ENCODE measurements at regions not wholly inside any gene's neighbourhood (a gene's known extent, or its start where the extent isn't known, plus 50 kb on each side); places are given as distances from the start of the nearest gene placed in this dataset.
A peak's percentile ranks its signal among the peaks of the same experiment; 100 is the strongest.

- Histone ChIP-seq H3K9me1 (ENCODE audit: control insufficient read depth, extremely low read depth, insufficient read depth, low read length) (no peaks in the 10 kb centered on the region), H3K79me2 (ENCODE audit: control insufficient read depth, insufficient read depth, low read length) (no peaks in the 10 kb centered on the region), H3K36me3 (ENCODE audit: control insufficient read depth in 2 of 2, extremely low read depth in 1 of 2, insufficient read depth in 2 of 2, low read length in 2 of 2) (no peaks in the 10 kb centered on the region), H4K20me1 (ENCODE audit: control insufficient read depth, extremely low read depth, insufficient read depth, low read length) (no peaks in the 10 kb centered on the region), H3K4me3 (ENCODE audit: control insufficient read depth in 2 of 3, extremely low read depth in 1 of 3, insufficient read depth in 2 of 3, low read depth in 1 of 3, low read length in 3 of 3) (peak overlapping the region in 1 of 3 experiments; percentile 5), H3K4me2 (ENCODE audit: control insufficient read depth, extremely low read depth, insufficient read depth, low read depth, low read length) (peak overlapping the region; percentile 22), H3K9me3 (ENCODE audit: control insufficient read depth, low read depth, low read length) (no peaks in the 10 kb centered on the region), H3K27me3 (ENCODE audit: control insufficient read depth, extremely low read depth, insufficient read depth, low read length) (no peaks in the 10 kb centered on the region), H3K9ac (ENCODE audit: control insufficient read depth, extremely low read depth, insufficient read depth, low read length) (no peak overlapping the region), H2AFZ (ENCODE audit: control insufficient read depth, low read length) (peak overlapping the region; percentile 55), H3K27ac (ENCODE audit: control insufficient read depth, insufficient read depth, low read length) (no peak overlapping the region), H3K4me1 (ENCODE audit: control insufficient read depth, extremely low read depth, insufficient read depth, low read length) (peaks cover 17% of the 10 kb centered on the region)
- FAIRE-seq (peak; percentile 23), DNase-seq (ENCODE audit: low read depth, low spot score) (no peak)
- dilution Hi-C loops (cut with MboI; ENCODE audit: extremely low pct_ligation_motif_present, low sequenced_read_pairs), result no loop called here
- no peak for TF ChIP-seq EZH2 (IDR thresholded peaks at IDR 0.05; ENCODE audit: low read length)
- TF ChIP-seq, protein P1, sequence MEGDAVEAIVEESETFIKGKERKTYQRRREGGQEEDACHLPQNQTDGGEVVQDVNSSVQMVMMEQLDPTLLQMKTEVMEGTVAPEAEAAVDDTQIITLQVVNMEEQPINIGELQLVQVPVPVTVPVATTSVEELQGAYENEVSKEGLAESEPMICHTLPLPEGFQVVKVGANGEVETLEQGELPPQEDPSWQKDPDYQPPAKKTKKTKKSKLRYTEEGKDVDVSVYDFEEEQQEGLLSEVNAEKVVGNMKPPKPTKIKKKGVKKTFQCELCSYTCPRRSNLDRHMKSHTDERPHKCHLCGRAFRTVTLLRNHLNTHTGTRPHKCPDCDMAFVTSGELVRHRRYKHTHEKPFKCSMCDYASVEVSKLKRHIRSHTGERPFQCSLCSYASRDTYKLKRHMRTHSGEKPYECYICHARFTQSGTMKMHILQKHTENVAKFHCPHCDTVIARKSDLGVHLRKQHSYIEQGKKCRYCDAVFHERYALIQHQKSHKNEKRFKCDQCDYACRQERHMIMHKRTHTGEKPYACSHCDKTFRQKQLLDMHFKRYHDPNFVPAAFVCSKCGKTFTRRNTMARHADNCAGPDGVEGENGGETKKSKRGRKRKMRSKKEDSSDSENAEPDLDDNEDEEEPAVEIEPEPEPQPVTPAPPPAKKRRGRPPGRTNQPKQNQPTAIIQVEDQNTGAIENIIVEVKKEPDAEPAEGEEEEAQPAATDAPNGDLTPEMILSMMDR (optimal IDR thresholded peaks at IDR 0.05 in 1 of 3, IDR thresholded peaks at IDR 0.05 in 1 of 3, conservative IDR thresholded peaks at IDR 0.05 in 1 of 3; ENCODE audit: extremely low read depth in 1 of 3, insufficient read depth in 2 of 3, low read length in 3 of 3), result no peak
Measured at GRCh38 chr3:144128108-144128892, 156.7 kb downstream of the DIPK2A start.

DNA sequence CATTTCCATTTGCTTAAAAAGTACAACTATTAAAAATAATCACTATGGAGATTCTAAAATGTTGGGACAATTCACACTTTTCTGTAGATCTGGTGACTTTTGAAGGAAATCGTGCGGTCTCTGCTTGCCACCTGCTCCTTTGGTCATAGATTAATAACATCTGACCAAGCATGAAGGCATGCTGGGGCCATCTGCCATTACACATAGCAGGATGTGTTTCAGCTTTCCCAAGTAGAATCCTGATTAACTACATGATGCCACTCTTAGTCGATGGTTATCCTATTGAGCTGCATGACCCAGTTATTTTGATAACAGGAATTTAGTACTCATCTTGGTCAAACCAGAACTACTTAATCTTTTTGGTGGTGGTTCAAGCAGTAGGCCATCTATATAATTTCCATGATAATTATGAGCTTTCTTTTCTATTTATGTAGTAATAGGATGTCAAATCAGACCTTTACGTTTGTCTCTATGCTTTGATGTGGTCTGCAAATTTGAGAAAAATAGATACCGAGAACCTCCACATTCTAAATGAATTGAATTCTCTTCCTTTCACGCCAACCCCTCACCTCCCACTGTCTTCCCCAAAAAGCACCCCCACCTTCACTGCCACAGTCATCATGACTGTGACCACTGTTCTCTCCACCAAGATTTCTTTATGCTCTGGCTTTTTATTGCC lies 158.1 kb downstream of the DIPK2A start:
- no peak overlapping the region for H3K4me3 ChIP-seq (ENCODE audit: control insufficient read depth in 2 of 3, extremely low read depth in 1 of 3, insufficient read depth in 2 of 3, low read depth in 1 of 3, low read length in 3 of 3)
- H3K27me3 ChIP-seq (ENCODE audit: control insufficient read depth, extremely low read depth, insufficient read depth, low read length), result no peaks in the 10 kb centered on the region
- no peak overlapping the region for H3K9ac ChIP-seq (ENCODE audit: control insufficient read depth, extremely low read depth, insufficient read depth, low read length)
- H3K4me2 ChIP-seq (ENCODE audit: control insufficient read depth, extremely low read depth, insufficient read depth, low read depth, low read length), result no peak overlapping the region
- no peaks in the 10 kb centered on the region for H3K9me3 ChIP-seq (ENCODE audit: control insufficient read depth, low read depth, low read length)
- peaks cover 17% of the 10 kb centered on the region for H3K4me1 ChIP-seq (ENCODE audit: control insufficient read depth, extremely low read depth, insufficient read depth, low read length)
- H3K79me2 ChIP-seq (ENCODE audit: control insufficient read depth, insufficient read depth, low read length), result no peaks in the 10 kb centered on the region
- no peak for FAIRE-seq
- H3K9me1 ChIP-seq (ENCODE audit: control insufficient read depth, extremely low read depth, insufficient read depth, low read length), result no peaks in the 10 kb centered on the region
- dilution Hi-C loops (cut with MboI; ENCODE audit: extremely low pct_ligation_motif_present, low sequenced_read_pairs), result no loop called here
- no peak overlapping the region for H2AFZ ChIP-seq (ENCODE audit: control insufficient read depth, low read length)
- TF ChIP-seq, protein P1 (optimal IDR thresholded peaks at IDR 0.05 in 1 of 3, IDR thresholded peaks at IDR 0.05 in 1 of 3, conservative IDR thresholded peaks at IDR 0.05 in 1 of 3; ENCODE audit: extremely low read depth in 1 of 3, insufficient read depth in 2 of 3, low read length in 3 of 3), result no peak
- TF ChIP-seq EZH2 (IDR thresholded peaks at IDR 0.05; ENCODE audit: low read length), result no peak
- H3K27ac ChIP-seq (ENCODE audit: control insufficient read depth, insufficient read depth, low read length), result no peak overlapping the region
- no peaks in the 10 kb centered on the region for H3K36me3 ChIP-seq (ENCODE audit: control insufficient read depth in 2 of 2, extremely low read depth in 1 of 2, insufficient read depth in 2 of 2, low read length in 2 of 2)
- H4K20me1 ChIP-seq (ENCODE audit: control insufficient read depth, extremely low read depth, insufficient read depth, low read length), result no peaks in the 10 kb centered on the region
- DNase-seq (ENCODE audit: low read depth, low spot score), result no peak
